ENCODE measurements at regions not wholly inside any gene's neighbourhood (a gene's known extent, or its start where the extent isn't known, plus 50 kb on each side); places are given as distances from the start of the nearest gene placed in this dataset.
A peak's percentile ranks its signal among the peaks of the same experiment; 100 is the strongest.

DNA sequence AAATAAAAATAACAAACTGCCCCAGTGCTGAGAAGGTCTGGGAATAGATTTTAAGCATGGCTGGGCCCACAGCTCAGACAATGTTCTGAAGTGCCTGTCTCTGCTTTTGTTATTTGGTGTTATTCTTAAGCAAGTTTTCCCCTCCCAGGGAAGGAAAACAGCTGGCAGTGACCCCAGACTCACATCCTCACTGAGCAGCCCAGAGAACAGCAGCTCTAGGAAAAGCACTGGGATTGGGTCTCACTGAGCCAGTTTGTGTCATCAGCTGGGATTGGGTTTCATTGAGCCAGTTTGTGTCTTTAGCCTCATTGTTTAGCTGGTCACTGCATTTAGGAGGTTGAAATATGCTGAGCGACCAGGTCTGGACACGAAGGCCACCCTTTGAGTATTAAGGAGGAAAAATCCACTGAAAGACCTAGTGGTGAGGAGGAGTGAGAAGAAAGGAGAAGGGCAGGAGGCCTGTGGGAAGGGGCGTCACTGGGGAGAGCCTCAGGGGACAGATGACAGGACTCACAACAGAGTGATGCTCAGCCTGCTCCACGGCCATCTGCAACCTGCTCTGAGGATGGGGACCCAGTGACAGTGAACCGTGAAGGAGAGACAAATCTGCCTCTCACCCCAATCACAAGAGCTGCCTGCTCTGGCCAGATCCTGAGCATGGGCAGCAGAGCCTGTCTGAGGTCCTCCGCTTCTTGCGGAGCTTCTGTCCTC is 103.8 kb downstream of the TOMM20 start:
- DNase-seq (ENCODE audit: low spot score) = no peak
- no peak for TF ChIP-seq CTCF (IDR thresholded peaks at IDR 0.05; ENCODE audit: extremely low read depth, missing control alignments)

- TF ChIP-seq CTCF (IDR thresholded peaks at IDR 0.05; ENCODE audit: extremely low read depth, missing control alignments) = no peak
- DNase-seq (ENCODE audit: low spot score) = no peak
Observed at GRCh38 chr1:235023711-235024439, 104.8 kb downstream of the TOMM20 start.

DNA sequence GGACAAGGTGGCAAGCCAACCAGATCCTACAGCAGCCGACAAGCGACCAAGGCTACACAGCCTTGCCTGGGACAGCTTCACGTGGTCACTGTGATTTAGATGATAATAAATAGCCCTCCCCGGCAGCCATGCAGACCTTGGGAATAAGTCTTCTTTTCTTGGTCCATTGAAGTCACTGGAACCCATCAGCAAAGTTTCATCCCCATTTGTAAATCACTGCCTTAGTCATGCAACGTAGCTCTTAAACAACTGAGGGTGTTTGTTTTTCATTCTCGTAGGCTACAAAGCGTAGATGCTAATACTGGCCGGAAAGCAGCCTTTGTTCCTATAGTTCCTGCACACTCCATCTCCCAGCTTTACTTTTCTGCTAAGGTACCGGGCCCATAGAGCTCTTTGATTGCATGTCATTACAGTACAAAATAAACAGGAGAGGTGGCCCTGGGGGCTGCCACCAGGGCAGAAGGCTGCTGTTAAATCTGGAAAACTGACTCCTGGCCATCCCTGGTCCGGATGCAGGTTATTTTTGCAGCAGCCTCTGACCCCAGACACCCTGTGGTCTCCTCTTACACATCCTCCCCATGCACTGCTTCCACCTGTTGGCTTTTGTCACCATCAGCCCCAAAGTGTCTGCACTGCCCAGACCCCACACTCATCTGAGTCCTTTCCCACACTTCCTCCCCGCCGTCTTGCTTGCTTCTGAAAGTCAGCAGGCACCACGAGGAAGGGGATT is 105.5 kb downstream of the TOMM20 start:
- TF ChIP-seq CTCF (IDR thresholded peaks at IDR 0.05; ENCODE audit: extremely low read depth, missing control alignments) = no peak
- DNase-seq (ENCODE audit: low spot score) = peak; percentile 52

DNA sequence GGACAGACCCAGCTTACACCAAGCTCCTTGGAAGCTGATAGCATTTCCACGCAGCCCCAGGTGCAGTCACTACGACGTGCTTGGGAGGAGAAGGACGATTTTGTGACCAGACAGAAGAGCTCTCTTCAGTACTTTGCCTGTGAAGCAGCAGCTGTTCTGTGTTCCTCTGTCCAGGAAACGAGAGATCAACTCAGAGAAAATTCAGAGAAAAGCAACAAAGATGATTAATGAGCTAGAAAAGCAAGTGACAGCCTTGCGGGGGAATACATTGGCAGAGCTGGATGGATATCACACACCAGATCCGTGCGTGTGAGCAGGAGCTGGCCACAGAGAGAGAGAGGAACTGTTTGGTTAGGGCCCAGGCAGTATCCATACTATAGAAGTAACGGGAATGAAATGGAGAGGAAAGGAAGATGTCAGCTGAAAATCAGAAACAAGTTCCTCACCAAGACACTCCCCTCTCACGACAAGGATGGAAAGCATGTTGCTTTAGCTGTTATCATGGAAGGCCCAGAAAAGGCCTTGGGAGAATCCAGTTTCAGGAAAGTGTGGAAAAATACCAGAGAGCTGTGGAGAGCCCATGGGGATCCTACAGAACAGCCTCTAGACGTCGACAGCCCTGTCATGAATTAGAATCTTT is 106.2 kb downstream of the TOMM20 start:
- no peak for TF ChIP-seq CTCF (IDR thresholded peaks at IDR 0.05; ENCODE audit: extremely low read depth, missing control alignments)
- no peak for DNase-seq (ENCODE audit: low spot score)

- TF ChIP-seq CTCF (IDR thresholded peaks at IDR 0.05; ENCODE audit: extremely low read depth, missing control alignments) = no peak
- DNase-seq (ENCODE audit: low spot score) = no peak
Observed at GRCh38 chr1:235021815-235022214, 106.8 kb downstream of the TOMM20 start.

DNA sequence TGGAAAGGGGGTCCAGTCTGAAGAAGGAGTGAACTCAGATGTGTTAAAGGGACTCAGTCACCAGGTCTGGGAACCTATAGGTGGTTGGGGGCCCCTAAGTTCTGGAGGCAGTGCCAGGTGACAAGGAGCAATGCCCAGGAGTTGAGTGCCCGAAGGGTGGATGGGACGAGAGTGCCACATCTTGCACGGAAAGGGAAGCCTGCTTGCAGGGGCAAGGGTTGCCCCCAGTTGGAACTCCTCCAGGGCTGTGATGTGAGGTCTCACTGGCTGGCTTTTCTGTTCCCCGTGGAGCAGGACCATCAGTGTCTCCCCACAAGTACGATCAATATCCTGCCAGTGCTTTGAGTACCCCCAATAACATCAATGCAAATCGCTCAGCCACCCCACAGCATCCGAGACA is 107.3 kb downstream of the TOMM20 start:
- DNase-seq (ENCODE audit: low spot score) = no peak
- no peak for TF ChIP-seq CTCF (IDR thresholded peaks at IDR 0.05; ENCODE audit: extremely low read depth, missing control alignments)
